GM21576 (cell line): ENCODE measurements at regions not wholly inside any gene's neighbourhood (a gene's known extent, or its start where the extent isn't known, plus 50 kb on each side); places are given as distances from the start of the nearest gene placed in this dataset.

Source experiments
- ATAC-seq: cut with Tn5 transposase; IDR thresholded peaks from one replicate; pipeline ENCODE4 v1.9.1; 2021; ENCODE audit warnings: mild to moderate bottlenecking, moderate library complexity; ENCODE audit not compliant: unreplicated experiment

DNA sequence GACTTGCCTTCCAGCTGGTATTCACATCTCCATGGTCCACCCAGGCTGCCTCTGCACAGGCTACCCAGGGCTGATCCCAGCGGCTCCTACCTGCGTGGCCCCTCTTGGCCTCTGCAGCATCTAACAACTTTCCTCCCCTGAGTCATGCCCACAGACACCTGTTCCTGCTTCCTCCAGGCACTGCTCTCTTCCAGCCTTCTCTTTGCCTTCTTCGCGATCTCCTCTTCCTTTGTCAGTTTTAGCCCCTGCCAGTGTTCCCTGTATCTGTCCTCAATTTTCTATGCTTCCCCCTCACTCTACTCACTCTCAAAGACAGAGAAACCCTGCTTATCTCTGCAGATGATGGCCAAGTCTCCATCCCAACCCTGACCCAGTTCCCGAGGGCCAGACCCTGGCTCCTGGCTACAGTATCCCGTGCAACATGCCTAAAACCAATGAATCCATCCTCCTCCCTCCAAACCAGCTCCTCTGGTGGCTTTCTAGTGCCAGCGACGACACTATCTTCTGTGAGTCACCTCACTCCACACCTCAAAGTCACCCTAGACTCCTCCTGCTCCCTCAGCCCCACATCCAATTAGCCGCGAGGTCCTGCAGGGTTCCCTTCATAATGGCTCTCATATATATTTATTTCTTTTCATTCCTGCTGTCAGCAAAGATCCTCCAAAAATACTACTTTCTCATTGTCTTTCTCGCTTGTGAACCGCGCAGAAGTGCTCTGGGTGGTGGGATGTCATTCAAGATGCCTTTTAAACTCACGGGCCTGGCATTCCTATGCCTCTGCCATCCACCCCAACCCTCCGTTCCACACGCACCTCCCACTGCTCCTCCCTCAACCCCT lies 259.2 kb downstream of the TOMM20 start:
- ATAC-seq, result no peak

DNA sequence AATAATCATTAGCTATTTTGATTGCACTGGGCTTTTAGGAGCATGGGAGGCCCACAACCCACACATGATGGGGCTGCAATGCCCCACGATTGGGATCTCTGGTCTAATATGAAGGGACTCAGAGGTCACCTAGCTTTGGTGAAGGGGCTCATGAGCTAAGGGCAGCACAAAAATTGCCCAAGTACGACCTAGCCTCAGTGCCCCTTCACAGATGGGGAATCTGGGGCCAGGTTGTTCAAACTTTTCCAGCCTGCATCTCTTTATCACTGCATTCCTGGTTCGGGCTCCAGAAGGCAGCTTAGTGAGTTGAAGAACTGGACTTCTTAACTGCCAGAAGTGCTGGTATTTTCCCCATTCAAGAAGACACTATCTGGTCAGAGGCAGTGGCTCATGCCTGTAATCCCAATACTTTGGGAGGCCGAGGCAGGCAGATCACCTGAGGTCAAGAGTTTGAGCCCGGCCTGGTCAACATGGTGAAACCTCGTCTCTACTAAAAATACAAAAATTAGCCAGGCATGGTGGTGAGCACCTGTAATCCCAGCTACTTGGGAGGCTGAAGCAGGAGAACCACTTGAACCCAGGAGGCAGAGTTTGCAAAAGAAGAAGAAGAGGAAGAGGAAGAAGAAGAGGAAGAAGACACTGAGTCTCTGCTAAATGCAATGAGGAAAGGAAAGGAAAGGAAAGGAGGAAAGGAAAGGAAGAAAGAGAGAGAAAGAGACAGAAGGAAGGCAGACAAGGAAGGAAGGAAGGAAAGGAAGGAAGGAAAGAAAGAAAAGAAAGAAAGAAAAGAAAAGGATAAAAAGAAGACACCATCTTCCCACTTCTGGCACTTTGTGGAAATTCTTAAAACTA lies 258.5 kb upstream of the IRF2BP2 start:
- no peak for ATAC-seq

DNA sequence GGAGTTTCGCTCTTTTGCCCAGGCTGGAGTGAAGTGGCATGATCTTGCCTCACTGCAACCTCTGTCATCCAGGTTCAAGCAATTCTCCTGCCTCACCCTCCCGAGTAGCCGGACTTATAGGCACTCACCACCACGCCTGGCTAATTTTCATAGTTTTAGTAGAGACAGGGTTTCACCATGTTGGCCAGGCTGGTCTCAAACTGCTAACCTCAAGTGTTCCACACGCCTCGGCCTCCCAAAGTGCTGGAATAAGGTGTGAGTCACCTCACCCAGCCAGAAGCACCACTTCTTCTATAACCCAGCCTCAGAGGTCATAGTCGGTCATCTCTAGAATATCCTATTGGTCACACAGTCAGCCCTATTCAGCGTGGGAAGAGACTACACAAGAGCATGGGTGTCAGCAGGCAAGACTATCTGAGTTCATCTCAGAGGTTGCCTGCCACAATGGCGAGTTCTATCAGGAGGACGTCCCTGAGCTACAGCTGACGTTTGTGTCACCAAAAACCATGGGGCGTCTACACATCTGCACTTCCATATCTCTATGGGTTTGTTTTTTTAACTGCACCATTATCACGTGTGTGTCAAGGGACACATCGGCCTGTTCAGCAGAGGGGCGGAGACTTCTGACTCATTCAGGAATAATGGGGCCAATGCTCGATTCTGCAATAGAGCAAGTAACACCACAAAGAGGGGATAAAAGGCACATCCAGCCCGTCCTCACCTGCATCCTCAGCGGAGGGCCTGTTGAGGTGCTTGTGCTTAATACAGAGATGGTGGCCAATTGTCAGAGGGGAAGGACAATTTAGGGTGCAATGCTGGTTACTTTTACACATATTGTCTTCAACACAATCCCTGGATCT lies 256.3 kb upstream of the IRF2BP2 start:
- no peak for ATAC-seq

DNA sequence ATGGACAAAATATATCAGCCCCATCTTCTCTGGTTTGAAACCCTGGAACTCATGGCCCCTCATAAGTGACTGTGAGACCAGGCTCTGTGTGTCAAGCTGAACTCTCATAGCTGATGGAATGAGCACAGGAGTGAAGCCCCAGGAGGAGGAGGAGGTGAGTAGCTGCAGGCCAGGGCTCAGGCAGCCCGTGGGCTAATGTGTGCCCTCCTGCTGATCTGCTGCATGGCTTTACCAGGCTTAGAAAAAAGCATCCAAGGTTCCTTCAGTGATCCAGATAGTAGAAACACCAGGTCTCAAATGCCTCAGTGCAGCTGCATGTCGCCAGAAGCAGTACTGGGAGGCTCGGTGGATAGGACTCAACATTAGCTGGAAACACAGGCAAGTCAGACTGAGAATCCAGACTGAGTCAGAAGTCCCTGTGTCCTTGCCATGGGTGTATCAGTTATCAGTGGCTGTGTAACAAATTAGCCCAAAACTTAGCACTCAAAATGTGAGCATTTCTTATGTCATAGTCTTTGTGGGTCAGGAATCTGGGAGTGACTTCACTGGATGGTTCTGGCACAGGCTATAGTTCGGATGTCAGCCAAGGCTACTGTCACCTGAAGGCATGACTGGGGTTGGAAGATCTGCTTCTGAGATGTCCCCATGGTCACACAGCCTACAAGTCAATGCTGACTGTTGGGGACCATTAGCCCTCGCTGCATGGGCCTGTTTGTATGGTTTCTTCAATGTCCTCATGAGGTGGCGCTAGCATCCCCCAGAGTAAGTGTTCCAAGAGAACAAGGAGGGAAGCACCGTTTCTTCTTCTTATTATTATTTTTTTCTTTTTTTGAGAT lies 255.4 kb upstream of the IRF2BP2 start:
- no peak for ATAC-seq

DNA sequence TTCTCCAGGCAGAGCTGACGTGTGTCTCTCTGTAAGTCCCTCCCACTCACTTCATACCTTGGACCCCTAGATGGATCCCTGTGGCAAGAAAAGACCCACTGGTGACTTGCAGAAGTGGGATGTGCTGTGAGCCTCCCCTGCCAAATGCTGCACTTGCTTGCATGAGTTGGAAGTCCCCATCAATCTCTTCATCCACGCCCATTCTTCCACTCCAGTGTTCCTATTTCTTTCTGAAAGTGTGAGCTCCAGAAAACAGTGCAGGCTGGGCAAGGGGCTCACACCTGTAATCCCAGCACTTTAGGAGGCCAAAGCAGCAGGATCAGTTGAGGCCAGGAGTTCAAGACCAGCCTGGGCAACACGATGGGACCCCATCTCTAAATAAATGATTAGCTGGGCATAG lies 254.1 kb upstream of the IRF2BP2 start:
- ATAC-seq, result no peak

DNA sequence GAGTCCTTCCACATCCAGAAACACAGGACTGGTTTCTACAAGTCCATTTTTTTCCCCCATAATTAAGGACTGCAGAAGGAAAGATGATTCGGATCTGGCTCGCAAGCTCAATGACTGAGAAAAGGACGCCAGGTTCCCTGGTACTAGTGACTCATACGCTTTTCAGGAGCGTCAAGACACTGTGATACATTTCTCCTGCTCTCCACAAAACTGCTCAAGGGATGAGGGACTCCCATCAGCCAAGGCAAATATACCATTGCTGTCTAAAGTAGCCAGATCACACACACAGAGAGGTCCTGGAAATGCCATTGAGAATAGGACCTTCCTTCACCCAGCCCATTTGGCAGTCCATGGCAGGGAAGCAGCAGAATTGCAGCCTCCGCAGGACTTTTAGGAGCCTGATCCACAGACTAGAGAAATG lies 253.6 kb upstream of the IRF2BP2 start:
- no peak for ATAC-seq

DNA sequence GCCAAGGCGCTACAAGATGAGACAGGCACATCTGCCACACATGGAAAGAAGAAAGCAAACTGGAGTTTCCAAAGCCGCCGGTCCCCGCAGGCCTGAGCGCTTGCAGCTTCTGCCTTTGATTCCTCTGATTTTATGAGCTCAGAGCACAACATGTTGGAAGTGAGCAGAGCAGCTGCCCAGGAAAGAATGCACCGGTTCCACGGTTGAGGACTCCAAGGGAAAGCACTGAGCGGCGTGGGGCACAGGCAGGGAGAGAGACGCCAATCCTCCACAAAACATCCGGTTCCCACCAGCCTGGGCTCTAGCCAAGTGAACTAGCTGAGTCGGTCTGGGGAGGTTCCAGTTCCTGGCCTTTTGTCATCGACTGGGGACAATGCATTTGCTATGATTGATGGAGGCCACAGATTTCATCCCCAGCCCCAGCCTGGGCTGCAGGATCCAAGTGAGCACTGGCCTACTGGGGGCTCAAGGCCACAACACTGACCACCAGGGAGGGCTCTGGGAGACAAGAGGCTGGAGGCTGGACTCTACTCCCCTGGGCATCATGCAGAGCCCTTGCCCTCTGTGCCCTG lies 253.1 kb upstream of the IRF2BP2 start:
- ATAC-seq, result no peak

DNA sequence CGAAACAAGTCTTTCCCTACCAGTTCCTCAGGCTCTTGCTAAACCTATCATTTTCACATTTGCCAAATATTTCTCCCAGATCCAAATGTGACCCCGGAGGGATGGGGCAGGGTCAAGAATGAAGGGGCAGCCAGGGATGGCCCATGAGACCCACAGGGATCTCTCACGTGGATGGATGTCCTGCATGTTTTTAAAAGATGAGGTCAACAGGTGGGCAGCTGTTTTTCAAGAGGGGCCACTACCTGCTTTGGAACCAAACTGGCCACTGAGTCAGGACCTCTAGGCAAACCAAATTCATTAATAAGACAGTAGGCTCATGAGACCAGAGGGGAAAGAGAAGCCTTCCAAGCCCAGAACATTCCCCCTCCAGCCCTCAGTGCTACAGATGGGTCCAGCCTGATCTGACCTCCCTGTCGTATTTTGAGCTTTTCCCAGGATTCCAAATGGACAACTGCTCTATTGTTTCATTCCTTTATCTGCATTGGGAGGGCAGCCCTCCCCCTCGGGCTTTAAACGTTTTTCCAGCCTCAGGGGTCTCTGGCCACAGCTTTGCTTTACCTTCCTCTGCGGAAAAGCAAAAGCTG lies 252.5 kb upstream of the IRF2BP2 start:
- no peak for ATAC-seq

DNA sequence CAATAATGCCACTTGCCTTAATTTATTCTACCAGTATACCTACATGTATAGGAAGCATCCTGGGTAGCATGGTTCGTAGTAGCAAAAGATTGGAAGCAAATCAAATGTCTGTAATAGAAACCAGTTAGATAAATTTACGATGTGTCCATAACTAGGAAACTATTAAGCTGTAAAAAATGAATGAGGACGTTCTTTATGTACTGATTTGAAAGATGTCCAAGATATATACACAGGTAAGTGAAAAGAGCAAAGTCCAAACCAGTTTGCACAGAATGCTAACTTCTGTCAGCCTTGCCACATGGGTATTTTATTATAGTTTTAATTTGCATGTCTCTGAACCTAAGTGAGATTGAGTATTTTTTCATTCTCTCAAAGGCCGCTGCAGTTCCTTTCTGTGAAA lies 251.8 kb upstream of the IRF2BP2 start:
- ATAC-seq, result no peak

DNA sequence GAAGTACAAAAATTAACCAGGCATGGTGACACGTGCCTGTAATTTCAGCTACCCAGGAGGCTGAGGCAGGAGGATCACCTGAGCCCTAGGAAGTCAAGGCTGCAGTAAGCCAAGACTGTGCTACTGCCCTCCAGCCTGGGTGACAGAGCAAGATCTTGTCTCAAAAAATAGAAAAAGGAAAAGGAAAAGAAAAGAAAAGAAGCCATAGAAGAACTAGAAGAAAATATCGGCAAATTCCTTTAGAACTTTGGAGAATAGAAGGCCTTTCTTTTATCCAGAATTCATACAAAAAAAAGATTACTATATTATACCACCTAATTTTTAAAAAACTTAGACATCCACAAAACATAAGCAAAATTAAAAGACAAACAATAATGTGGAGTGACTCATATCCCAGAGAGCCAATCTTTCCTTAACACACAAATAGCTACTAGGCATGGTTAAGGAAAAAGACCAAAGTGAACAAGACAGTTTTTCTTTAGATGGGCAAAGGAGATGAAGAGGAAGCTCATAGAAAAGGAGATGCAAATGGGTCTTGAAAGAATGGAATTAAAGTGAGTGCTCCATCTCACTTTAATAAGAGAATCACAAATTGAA lies 251.1 kb upstream of the IRF2BP2 start:
- no peak for ATAC-seq

DNA sequence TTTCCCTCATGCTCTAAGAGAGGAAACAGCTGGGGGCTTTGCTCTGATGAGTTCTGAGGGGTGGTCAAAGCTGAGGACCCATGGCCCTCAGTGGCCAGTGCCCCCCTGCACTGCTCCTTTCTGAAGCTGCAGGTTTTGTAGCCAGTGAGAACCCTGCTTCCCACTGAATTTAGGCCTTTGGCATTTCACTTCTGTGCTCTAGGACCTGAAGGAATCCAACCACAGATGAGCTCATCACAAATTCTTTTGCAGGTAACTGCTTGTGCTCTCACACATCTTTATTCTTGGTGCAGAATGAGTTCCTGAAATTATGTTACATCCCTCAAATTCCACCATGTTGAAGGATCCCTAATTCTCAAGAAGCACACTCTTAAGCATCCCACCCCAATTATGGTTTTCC lies 248.7 kb upstream of the IRF2BP2 start:
- no peak for ATAC-seq

DNA sequence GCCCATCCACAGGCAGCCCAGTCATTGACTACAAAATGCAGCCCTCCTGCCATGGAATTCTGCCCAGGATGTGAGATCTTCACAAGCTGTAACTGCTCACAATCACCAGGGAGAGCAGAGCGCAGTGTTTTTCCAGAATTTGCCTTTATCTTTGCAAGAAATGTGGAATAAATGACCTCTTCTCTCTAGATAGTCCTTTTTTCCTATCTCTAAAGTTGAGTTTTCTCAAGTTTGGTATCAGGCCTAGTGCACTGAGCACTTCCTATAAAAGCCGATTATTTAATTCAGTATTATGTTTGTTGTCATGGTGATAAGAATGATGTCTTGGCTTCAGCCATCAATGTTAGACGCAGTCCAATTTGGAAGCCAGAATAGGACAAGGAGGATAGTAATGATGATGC lies 246.9 kb upstream of the IRF2BP2 start:
- ATAC-seq, result no peak

DNA sequence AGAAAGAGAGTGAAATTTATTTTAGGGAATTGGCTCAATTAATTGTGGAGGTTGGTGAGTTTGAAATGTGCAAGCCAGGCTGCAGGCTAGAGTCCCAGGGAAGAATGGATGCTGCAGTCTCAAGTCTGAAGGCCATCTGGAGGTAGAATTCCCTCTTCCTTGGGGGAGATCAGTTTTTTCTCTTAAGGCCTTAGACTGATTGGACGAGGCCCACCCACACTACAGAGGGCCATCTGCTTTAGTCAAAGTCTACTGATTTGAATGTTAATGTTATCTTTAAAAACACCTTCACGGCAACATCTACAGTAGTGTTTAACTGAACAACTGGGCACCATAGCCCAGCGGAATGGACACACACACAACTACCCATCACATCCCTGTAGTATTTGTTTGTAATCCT lies 245.9 kb upstream of the IRF2BP2 start:
- ATAC-seq, result no peak

DNA sequence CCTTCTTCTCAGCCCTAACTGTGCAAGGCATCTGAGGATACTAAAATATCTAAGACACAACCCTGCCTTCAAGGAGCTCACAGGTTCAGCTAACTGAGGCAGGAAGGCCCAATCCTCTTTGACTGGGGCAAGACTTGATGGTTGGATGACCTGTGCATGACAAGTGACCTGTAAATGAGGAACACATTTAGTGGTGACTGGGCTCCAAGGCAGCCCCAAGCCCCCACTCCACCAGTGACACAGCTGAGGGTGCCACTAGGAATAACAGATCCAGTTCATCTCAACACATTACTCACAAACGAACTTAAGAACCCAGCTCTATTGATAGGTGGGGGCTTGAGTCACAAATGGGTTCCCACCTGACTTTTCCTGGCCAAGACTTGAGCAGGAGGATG lies 244.7 kb upstream of the IRF2BP2 start:
- ATAC-seq, result no peak

DNA sequence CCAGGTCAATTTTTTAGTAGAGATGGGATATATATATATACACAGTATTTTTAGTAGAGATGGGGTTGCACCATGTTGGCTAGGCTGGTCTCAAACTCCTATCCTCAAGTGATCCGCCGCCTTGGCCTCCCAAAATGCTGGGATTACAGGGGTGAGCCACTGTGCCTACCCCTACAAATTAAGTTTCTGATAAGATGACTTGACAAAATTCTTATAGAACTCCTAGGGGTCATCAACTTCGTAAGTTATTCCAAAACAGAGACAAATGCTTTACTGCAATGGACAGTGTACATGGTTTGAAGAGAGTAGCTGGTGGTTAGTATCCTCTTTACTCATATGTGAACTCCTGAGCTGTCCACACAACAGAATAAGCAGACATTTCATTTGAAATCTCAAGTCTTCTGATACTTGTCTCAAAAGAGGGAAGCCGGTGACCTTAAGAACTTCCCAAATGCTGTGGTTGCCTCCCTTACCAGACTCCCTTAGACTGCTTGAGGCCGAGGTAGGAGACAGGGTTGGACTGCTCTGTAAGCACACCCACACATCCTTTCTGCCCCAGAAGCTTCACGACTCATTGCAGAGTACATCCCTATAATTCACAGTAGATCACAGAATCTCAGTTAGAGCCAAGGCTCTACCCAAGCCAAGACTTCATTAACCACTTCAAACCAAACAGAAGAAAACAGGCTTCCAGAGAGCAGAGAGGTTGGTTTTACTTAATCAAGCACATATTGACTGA lies 244.1 kb upstream of the IRF2BP2 start:
- ATAC-seq, result no peak

DNA sequence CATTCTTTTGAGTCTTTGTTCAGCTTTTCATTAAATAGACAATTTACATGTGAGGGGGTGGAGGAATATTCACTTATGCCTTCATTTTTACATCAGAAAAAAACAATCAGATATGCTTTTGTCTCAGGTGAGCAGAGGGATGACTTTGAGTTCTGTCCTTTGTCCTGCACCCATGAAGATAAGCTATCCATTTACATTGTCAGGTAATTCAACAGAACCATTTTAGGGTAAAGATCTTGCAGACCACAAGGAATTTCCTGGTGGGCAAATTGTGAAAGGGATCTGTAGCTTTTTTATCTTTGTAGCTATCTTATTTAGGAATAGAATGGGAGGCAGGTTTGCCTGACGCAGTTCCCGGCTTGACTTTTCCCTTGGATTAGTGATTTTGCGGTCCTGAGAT lies 242.7 kb upstream of the IRF2BP2 start:
- no peak for ATAC-seq

DNA sequence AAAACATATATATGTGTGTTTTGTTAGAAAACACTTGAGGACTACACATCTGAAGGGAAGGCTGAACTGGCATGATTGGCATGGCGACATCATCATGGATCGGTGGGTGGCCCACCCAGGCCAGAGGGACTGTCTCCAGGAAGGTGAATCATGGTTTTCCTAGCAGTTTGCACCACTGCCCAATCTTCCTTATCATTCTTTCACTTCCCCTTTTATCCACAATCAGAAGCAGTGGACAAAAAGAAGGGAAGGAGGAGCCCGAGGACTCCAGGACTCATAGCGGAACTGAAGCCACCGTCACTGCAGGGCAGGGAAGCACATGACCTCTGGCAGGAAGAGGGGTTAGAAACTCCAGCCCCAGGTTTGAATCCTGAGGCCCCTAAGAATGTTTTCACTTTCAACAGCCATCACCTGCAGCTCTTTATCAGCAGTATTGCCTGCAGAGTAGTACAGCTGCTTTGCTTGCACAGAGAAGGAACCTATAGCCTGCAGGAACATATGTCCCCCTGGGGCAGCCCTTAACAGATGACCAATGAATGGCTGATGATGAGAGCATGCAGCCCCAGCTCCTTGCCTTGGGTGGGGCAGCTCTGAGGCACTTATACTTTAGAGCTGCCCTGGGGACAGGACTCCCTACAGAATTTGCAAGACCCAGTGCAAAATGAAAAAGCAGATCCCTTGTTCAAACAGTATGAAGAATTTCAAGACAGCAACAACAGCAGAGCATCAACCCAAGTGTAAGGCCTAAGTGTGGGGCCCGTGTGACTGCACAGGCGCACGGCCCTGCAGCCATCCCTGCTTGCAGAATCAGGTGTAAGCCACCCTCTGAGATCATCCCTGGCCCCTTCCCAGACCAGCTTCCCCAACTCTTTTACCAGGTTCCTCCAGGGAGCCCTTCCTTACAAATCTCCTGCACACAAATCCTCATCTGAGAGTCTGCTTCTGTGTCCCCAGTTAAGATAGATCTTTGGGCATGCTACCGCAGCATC lies 241.8 kb upstream of the IRF2BP2 start:
- ATAC-seq, result peak; percentile 64
